Gastrocnemius medialis (tissue), 4 donors: ENCODE measurements at regions not wholly inside any gene's neighbourhood (a gene's known extent, or its start where the extent isn't known, plus 50 kb on each side); places are given as distances from the start of the nearest gene placed in this dataset.

ENCODE experiments used
- POLR2A ChIP-seq, 2 donors: fragments of 450-650 bp; IDR thresholded peaks; one replicate each; pipeline ENCODE4 v1.6.1; 2017; ENCODE audit warnings: antibody characterized with exemption in 2 of 2, mild to moderate bottlenecking in 2 of 2, moderate library complexity in 2 of 2
- TF ChIP-seq, protein P1 (sequence below), 5 experiments: fragments of 450-650 bp in 3 of 5; fragments of 200-600 bp in 2 of 5; sonication (generic) in 2 of 5; IDR thresholded peaks in 4 of 5; conservative IDR thresholded peaks in 1 of 5; 1 replicate in 4 of 5; 2 replicates in 1 of 5; pipeline ENCODE4 v1.5.1; 2016 to 2019; ENCODE audit warnings: antibody characterized with exemption in 5 of 5, mild to moderate bottlenecking in 3 of 5, moderate library complexity in 3 of 5

DNA sequence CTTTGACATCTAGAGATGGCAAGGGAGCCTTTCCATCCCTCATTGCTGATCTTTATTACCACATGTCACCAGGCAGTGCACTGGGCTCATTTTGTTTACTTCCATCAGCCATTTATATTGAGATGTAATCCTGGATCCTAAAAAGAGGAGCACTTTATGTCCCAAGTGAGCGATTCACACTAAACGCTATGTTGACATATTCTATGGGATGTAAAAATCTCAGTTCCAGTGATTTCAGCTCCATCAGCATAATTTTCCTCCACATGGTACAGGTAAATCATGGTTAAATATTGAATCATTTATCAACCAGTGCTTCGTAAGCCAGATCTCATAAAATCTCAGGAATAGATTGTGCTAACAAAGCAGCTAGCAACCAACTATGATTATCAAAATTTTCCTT is 634.8 kb upstream of the PLXNA2 start:
- TF ChIP-seq, protein P1, sequence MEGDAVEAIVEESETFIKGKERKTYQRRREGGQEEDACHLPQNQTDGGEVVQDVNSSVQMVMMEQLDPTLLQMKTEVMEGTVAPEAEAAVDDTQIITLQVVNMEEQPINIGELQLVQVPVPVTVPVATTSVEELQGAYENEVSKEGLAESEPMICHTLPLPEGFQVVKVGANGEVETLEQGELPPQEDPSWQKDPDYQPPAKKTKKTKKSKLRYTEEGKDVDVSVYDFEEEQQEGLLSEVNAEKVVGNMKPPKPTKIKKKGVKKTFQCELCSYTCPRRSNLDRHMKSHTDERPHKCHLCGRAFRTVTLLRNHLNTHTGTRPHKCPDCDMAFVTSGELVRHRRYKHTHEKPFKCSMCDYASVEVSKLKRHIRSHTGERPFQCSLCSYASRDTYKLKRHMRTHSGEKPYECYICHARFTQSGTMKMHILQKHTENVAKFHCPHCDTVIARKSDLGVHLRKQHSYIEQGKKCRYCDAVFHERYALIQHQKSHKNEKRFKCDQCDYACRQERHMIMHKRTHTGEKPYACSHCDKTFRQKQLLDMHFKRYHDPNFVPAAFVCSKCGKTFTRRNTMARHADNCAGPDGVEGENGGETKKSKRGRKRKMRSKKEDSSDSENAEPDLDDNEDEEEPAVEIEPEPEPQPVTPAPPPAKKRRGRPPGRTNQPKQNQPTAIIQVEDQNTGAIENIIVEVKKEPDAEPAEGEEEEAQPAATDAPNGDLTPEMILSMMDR (IDR thresholded peaks at IDR 0.05 in 4 of 5, conservative IDR thresholded peaks at IDR 0.05 in 1 of 5), result no peak
- no peak for TF ChIP-seq POLR2A (IDR thresholded peaks at IDR 0.05)
